ENCODE measurements at regions not wholly inside any gene's neighbourhood (a gene's known extent, or its start where the extent isn't known, plus 50 kb on each side); places are given as distances from the start of the nearest gene placed in this dataset.

GRCh38 chr22:47337161-47337621, 574.7 kb downstream of the TBC1D22A start:
- TF ChIP-seq EZH2 (IDR thresholded peaks at IDR 0.05; ENCODE audit: insufficient read depth, poor library complexity, severe bottlenecking), result no peak
- TF ChIP-seq EZH2phosphoT487 (IDR thresholded peaks at IDR 0.05; ENCODE audit: insufficient read depth, low read depth), result no peak
